ENCODE measurements at regions not wholly inside any gene's neighbourhood (a gene's known extent, or its start where the extent isn't known, plus 50 kb on each side); places are given as distances from the start of the nearest gene placed in this dataset.
"Not testable (repeated sequence)": the region's sequence is repeated elsewhere in the genome, so short reads cannot be mapped to it uniquely, and the experiment has no call there.

DNA sequence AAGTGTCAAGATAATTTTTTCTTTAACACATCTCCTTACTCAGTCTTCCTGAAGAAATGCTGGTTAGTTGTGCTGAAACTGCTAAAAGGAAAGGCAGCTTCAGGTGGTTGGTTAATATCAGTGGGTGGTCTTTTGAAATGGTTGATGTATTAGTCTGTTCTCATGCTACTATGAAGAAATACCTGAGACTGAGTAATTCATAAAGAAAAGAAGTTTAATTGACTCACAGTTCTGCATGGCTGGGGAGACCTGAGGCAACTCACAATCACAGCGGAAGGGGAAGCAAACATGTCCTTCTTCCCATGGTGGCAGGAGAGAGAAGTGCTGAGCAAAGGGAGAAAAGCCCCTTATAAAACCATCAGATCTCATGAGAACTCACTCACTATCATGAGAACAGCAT lies 125.9 kb upstream of the CYRIA start:
- DNase-seq: no peak

GRCh38 chr2:16785149-16785548 lies 119.5 kb upstream of the CYRIA start:
- DNase-seq: no peak

- no peak for DNase-seq
These were observed 119.0 kb upstream of the CYRIA start for GRCh38 chr2:16784652-16785051.

GRCh38 chr2:16777123-16777870 lies 111.7 kb upstream of the CYRIA start:
- no peak for DNase-seq

GRCh38 chr2:16775899-16776231 lies 110.2 kb upstream of the CYRIA start:
- no peak for DNase-seq

DNA sequence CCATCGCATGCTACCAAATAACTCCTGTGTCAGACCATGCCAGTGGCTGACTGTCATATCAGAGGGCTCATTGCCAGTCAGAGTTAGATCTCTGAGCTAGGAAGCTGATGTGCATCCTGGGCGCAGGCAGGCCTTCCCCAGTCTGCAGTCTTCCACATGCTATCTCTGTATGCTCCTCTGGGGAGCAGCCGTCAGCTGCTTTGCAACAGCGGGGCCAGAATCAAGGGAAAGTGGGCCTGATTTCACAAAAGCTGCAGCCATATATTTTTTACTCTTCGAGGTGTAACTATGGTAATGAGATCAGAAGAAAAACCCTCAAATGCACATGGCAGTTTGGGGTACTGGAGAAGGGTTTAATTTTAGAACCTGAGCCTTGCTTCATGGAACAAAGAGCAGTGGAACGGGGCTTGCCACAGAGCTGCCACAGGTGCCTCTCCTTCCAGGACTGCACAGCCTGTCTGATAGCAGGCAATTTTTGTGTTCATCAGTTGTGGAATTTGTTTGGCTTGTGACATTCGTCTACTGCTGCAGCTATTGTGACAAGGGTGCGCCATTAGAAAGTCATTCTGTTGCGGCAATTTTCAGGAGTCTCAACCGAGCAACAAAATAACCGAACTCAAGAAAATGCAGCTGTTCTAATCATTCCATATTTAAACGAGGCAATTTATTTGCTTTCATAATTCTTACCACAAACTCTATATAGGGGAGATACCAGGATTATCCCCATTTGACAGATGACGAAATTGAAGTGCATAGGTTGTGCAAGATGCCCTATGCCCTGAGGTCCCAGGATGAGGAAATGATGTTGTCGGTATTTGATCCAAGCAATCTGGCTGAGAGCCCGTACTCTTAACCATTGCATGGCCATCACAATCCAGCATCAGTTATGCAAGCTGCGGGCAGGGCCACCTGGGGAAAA lies 109.6 kb upstream of the CYRIA start:
- DNase-seq: peak; percentile 35 to 58

DNA sequence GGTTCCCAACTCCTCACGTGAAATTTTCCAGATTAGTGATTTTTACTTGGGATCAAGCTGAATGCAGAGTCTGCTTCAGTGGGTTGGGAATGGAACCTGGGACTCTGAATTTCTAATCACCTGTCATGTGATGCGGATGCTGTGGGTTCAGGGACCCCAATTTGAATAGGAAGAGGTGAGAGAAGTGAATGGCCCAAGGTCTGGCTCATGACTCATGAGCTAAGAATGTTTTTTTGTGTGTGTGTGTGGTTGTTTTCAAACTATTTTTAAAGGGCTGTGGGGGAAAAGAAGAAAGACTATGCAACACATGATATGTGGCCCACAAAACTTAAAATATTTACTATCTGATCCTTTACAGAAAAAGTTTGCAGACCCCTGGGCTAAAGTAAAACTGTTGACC lies 108.5 kb upstream of the CYRIA start:
- DNase-seq: no peak

DNA sequence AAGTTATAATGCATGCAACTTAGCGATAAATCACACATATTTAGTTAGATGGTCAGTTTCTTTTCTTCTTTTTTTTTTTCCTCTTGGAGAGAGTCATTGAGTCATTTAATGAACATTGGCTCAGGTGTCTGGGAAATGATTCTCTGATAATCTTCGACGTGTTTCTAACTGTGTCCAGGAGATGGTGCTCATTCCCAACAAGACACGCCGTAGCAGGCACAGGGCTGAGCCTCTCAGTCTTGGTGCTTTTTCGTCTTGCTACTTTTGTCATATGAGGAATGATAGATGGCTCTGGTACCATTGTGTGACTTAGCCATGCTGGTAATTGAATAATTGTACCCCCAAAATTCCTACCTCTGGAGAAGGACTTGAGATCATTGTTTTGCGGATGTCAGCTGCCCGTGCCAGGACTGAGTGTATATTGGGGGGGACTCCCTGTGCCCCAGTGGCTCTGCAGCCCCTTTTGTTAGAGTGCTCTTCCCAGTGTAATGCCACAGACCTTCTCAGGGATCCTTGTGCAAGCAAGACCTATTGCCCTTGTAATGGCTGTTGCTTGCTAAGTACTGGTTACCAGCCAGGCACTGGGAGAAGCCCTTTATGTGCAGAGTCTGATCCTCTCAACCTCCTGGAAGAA lies 107.6 kb upstream of the CYRIA start:
- DNase-seq: peak; percentile 43 to 65

- DNase-seq: no peak
These were observed 102.3 kb upstream of the CYRIA start for GRCh38 chr2:16767789-16768476.

DNA sequence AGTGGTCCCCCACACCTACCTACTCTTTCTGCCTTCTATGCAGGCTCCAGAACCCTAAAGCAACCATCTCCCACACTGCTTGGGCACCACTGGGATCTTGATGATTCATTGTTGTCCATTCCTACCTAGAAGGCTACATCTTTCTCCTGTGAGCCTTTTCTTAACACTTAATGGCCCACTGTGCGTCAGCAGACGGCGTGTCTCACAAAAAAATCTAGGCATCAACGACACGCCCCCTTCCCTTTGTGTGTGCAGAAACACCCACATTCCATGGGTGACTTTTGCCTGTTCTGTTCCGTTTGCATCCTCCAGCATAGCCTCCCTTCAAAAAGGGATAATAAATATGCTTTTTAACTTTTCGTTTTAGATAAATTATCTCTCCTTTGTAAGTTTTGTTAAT lies 99.7 kb upstream of the CYRIA start:
- no peak for DNase-seq

DNA sequence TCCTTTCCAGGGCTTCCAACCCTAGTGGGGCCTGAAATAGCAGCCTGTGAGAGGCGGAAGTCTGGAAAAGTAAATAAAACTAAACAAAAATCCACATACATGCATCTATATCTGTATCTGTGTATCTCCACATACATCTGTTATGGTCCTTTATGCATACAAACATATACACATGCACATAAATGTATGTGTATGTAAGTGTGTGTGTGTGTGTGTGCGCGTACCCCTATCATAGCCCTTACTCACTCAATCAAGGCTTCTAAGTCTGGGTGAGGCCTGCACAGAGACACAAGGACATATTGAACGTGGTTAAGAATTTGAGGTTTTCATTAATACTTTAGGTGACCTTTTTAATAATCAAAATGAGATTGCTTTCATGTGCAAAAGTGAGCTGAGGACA lies 98.9 kb upstream of the CYRIA start:
- no peak for DNase-seq

- peak; percentile 47 to 76 for DNase-seq
These were observed 97.9 kb upstream of the CYRIA start for GRCh38 chr2:16763493-16763899.

DNA sequence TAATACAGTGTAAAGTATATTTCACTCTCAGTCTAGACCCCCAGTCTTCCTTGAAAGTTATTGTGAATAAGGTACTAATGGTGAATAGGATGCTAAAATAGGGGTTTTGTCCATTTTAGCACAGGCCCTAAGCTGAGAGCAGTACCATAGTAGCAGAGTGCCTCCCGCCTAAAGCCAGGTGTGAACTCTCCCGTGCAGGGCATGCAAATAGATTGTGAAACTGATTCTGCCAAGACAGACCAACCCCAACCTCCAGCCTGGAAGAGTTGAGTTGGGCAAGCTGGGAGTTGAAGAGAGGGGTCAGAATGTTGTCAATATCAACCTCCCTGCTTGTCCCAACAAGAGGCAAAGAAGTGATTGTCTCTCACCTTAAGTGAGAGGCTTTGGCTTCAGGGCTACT lies 97.4 kb upstream of the CYRIA start:
- no peak for DNase-seq

DNA sequence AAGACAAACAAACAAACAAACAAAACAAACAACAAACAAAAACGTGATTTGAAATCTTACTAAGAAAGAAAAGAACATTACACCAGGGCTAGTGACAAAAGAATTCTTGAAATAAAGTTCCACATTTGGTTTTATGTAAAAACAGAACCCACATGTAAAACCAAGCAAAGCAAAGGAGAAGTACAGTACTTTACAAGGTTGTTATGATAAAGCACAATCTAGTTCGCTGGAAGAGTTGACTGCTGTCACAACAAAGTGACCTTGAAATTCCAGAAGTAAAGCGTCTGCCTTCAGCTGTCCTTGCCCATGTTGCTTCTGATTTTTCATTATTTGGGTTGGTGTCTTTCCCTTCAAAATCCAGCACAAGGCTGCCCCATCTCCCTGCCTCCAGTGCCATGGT lies 94.8 kb upstream of the CYRIA start:
- DNase-seq: peak; percentile 51 to 63

GRCh38 chr2:16756831-16757644 lies 91.4 kb upstream of the CYRIA start:
- peak; percentile 66 to 70 for DNase-seq

DNA sequence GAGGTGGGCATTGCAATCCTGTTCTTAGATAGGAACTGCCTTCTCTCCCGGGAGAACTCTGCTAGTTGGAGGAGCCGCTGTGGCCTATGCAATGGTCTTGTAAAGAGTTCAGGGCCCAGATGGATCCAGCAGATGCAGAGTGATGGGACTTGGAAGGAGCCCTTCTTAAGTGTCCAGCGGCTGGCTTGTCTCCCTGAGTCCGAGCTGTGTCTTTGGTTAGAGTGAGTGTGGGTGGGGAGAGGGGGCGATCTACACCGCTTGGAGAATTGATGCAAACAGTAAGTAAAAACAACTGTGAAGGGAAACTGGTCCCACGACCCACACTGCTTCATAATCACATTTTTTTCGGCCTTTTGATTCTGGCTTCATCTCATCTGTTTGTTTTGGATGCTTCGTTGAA lies 89.8 kb upstream of the CYRIA start:
- DNase-seq: no peak

GRCh38 chr2:16753025-16753424 lies 87.4 kb upstream of the CYRIA start:
- DNase-seq: not testable (repeated sequence)

- DNase-seq: not testable (repeated sequence)
These were observed 85.2 kb upstream of the CYRIA start for GRCh38 chr2:16750925-16751214.

DNA sequence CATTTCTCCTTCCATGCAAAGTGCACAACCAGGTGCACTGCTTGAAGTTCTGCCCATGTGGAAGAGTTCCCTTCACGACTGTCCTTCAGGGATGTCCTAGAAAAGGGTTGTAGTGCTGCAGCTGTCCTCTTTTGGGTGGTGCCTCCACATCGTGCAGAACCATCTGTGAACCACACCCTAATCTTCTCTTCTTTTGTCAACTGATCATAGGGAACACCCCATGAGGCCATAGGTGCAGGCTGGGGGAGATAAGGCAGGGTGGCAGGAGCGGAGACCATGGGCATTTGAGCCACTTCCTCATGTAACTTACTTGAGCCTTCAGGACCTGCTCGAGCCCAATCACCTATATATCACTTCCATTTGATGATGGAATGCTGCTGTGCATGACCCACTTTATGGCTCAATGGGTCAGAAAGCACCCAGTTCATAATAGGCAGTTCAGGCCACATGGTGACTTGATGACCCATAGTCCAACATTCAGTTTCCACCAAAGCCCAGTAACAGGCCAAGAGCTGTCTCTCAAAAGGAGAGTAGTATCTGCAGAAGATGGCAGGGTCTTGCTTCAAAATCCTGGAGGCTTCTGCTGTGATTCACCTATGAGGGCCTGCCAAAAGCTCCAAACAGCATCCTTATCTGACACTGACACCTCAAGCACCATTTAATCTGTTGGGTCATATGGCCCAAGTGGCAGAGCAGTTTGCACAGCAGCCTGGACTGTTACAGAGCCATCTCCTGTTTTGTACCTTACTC lies 84.7 kb upstream of the CYRIA start:
- DNase-seq: no peak

GRCh38 chr2:16748511-16749266 lies 83.1 kb upstream of the CYRIA start:
- peak in 1 of 2 donors; percentile 13 for DNase-seq

DNA sequence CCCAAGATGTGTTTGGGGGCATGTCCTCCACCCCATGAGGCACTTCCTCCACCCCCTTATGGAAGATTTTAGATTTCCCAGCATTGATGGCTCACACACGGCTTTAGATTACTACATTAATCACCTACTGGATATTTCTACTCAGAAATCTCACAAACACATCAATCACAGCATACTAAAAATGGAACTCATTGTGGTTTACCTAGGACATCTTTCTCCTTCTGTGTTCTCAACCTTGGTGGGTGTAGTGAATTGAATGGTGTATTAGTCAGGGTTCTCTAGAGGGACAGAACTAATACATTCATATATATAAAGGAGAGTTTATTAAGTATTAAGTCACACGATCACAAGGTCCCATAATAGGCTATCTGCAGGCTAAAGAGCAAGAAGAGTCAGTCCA lies 82.1 kb upstream of the CYRIA start:
- no peak for DNase-seq
